Peyer's patch (tissue), 4 donors: ENCODE measurements at regions not wholly inside any gene's neighbourhood (a gene's known extent, or its start where the extent isn't known, plus 50 kb on each side); places are given as distances from the start of the nearest gene placed in this dataset.

Experiments
- DNase-seq, 3 donors: peaks; one replicate each; pipeline ENCODE4 v3.0.0-alpha.2; 2017 to 2019
- H3K27ac ChIP-seq, 4 donors: fragments of 200-600 bp; sonication (generic); one replicate each; pipeline ENCODE4 v1.5.1; 2016 to 2019
- H3K27me3 ChIP-seq, 2 donors: fragments of 200-600 bp; sonication (generic); one replicate each; pipeline ENCODE4 v1.5.1; 2019
- H3K36me3 ChIP-seq, 3 donors: fragments of 200-600 bp; sonication (generic); one replicate each; pipeline ENCODE4 v1.5.1; 2016 to 2019
- H3K4me1 ChIP-seq, 4 donors: fragments of 200-600 bp; sonication (generic); one replicate each; pipeline ENCODE4 v1.5.1; 2016 to 2019
- H3K4me3 ChIP-seq, 4 donors: fragments of 200-600 bp; sonication (generic); 1 replicate in 3 of 4; 2 replicates in 1 of 4; pipeline ENCODE4 v1.5.1; 2016 to 2019; ENCODE audit warnings: mild to moderate bottlenecking in 1 of 4
- H3K9me3 ChIP-seq, 4 donors: fragments of 200-600 bp; sonication (generic); one replicate each; pipeline ENCODE4 v1.5.1; 2016 to 2019; ENCODE audit warnings: mild to moderate bottlenecking in 1 of 4
- POLR2A ChIP-seq, 2 donors: fragments of 450-650 bp; IDR thresholded peaks; one replicate each; pipeline ENCODE4 v1.5.1; 2017; ENCODE audit warnings: antibody characterized with exemption in 2 of 2, mild to moderate bottlenecking in 2 of 2, moderate library complexity in 2 of 2
- TF ChIP-seq, protein P1 (sequence below), 6 experiments: fragments of 450-650 bp in 4 of 6; fragments of 200-600 bp in 2 of 6; sonication (generic) in 1 of 6; IDR thresholded peaks; one replicate each; pipeline ENCODE4 v1.5.1; 2017 to 2019; ENCODE audit warnings: antibody characterized with exemption in 6 of 6, mild to moderate bottlenecking in 3 of 6, moderate library complexity in 1 of 6

DNA sequence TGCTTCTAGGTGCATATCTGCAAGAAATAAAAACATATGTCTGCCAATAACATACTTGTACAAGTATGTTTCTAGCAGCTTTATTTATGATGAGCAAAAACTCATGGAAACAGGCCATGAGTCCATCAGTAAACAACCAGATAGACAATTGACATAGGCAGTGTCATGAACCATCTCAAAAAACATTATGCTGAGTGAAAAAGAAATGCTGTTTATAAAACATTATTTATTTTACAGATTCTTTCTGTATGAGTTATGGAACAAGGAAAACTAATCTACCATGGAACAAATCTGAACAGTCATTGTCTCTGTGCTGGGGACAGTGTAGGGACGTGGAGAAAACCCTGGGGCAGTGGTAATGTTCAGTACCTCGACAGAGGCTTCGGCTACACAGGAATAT, 283.9 kb downstream of the UQCRFS1 start:
- TF ChIP-seq, protein P1, sequence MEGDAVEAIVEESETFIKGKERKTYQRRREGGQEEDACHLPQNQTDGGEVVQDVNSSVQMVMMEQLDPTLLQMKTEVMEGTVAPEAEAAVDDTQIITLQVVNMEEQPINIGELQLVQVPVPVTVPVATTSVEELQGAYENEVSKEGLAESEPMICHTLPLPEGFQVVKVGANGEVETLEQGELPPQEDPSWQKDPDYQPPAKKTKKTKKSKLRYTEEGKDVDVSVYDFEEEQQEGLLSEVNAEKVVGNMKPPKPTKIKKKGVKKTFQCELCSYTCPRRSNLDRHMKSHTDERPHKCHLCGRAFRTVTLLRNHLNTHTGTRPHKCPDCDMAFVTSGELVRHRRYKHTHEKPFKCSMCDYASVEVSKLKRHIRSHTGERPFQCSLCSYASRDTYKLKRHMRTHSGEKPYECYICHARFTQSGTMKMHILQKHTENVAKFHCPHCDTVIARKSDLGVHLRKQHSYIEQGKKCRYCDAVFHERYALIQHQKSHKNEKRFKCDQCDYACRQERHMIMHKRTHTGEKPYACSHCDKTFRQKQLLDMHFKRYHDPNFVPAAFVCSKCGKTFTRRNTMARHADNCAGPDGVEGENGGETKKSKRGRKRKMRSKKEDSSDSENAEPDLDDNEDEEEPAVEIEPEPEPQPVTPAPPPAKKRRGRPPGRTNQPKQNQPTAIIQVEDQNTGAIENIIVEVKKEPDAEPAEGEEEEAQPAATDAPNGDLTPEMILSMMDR (IDR thresholded peaks at IDR 0.05) = no peak
- TF ChIP-seq POLR2A (IDR thresholded peaks at IDR 0.05) = no peak
- Histone ChIP-seq H3K4me1 (no peaks in the 10 kb centered on the region), H3K27ac (no peak overlapping the region), H3K4me3 (no peak overlapping the region), H3K9me3 (no peaks in the 10 kb centered on the region), H3K27me3 (no peaks in the 10 kb centered on the region), H3K36me3 (no peaks in the 10 kb centered on the region)
- no peak for DNase-seq

DNA sequence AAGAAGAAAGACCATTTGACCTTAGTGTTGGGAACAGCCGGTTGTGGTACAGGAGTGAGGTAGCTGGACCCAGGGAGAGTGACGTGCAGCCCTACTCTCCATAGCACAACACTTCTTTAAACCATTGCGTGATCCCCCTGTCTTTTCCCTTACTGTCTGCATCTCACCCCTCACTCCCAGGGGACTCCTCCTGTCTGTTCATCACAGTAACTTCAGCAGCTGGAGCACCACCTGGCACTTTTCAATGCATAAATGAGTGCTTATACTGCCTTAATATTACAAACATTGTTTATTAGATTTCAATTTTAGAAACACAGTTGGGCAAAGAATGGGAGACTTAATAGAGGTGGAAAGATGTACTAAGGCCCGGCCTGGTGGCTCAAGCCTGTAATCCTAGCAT, 285.5 kb downstream of the UQCRFS1 start:
- no peaks in the 10 kb centered on the region for H3K36me3 ChIP-seq
- H3K4me3 ChIP-seq = no peak overlapping the region
- no peaks in the 10 kb centered on the region for H3K27me3 ChIP-seq
- H3K9me3 ChIP-seq = no peaks in the 10 kb centered on the region
- TF ChIP-seq, protein P1 (IDR thresholded peaks at IDR 0.05) = no peak
- no peak for TF ChIP-seq POLR2A (IDR thresholded peaks at IDR 0.05)
- DNase-seq = no peak
- H3K27ac ChIP-seq = no peak overlapping the region
- no peaks in the 10 kb centered on the region for H3K4me1 ChIP-seq

DNA sequence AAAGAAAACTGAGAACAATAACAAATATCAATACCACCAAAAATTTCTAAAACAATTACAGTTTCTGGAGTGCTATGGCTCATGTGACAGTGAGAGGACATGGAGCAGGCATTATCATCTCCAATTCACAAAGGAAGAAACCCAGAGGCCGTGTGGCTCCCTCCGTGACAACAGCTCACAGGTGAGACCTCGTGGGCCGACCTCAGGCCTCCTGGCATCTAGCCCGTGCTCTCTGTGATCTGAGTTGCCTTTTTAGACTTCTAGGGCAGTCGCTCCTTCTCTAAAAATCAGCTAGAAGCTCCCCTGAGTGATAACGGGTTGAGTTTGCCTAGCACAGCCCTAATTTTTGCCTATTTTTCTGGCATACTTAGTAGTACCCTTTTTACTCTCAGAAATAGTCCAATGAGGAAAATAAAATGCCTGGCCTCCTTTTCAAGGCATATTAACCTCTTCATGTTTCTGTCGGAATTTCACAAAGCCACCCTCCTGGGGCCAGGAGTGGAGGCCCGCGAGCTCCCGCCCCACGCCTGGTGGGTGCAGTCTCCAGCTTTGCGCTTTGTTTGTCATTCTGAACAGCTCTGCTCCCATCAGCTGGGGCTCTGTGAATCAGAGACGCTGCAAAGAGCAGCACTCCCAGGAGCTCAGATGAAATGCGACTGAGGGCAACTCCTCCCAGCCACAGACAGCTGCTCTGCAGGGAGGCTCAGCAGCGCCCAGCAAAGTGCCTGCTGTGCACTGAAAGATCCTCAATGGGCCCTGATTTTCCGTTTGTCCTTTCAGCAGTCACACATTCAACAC, 292.5 kb downstream of the UQCRFS1 start:
- no peak for TF ChIP-seq POLR2A (IDR thresholded peaks at IDR 0.05)
- TF ChIP-seq, protein P1 (IDR thresholded peaks at IDR 0.05) = no peak
- Histone ChIP-seq H3K36me3 (no peaks in the 10 kb centered on the region), H3K27me3 (no peaks in the 10 kb centered on the region), H3K4me1 (no peaks in the 10 kb centered on the region), H3K4me3 (no peak overlapping the region), H3K9me3 (peaks cover 0 to 4% (median 0%) of the 10 kb centered on the region in 4 donors), H3K27ac (no peak overlapping the region)
- DNase-seq = no peak

DNA sequence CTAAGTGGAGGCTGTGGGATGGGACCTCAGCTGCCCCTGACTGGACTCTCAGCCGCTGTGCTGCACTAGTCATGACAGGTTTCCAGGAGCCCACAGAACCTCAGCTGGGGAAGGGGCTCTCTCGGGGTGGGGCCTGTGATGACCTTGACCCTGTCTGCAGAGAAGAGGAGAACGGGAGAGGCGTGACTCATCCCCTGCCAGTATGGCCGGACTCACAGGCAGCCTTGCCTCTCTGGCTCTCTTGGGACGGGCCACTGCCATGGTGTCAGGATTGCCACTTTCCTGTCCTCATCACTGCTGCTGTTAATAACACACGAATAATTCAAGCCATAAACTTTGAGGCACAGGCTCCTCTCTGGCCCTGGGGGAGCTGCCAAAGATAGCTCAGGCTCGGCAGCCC, 295.3 kb downstream of the UQCRFS1 start:
- no peaks in the 10 kb centered on the region for H3K36me3 ChIP-seq
- no peaks in the 10 kb centered on the region for H3K27me3 ChIP-seq
- peaks cover 0 to 4% (median 0%) of the 10 kb centered on the region in 4 donors for H3K9me3 ChIP-seq
- no peak for DNase-seq
- no peaks in the 10 kb centered on the region for H3K4me1 ChIP-seq
- no peak overlapping the region for H3K4me3 ChIP-seq
- no peak overlapping the region for H3K27ac ChIP-seq
- TF ChIP-seq POLR2A (IDR thresholded peaks at IDR 0.05) = no peak
- TF ChIP-seq, protein P1 (IDR thresholded peaks at IDR 0.05) = no peak

DNA sequence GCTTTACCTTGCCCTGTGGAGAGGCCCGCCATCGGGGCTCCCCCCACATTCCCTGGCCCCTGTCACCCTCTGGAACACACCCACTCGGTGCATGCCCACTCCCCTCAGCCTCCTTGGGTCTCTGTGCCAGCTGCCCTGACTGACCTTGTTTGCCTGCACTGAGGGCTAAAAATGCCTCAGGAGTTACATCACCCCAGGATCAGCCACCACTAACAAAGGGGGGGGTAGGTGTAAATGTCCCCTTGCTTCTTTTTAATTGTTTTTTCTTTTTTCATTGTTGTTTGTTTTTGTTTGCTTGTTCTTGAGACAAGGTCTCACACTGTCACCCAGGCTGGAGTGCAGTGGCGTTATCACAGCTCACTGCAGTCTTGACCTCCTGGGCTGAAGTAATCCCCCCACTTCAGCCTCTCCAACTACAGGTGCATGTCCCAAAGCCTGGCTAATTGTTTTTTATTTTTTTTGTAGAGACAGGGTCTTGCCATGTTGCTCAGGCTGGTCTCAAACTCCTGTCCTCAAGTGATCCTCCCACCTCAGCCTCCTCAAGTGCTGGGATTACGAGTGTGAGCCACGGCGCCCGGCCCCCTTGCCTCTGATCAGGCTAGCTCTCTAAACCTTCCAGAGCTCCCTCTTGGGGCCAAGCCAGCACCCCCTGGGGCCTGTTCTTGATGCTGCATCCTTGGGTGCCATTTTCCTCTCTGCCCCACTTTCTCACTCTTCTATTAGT, 297.1 kb downstream of the UQCRFS1 start:
- H3K9me3 ChIP-seq = peaks cover 0 to 4% (median 0%) of the 10 kb centered on the region in 4 donors
- no peak for DNase-seq
- H3K4me3 ChIP-seq = no peak overlapping the region
- no peak for TF ChIP-seq POLR2A (IDR thresholded peaks at IDR 0.05)
- TF ChIP-seq, protein P1 (IDR thresholded peaks at IDR 0.05) = no peak
- H3K27me3 ChIP-seq = no peaks in the 10 kb centered on the region
- no peak overlapping the region for H3K27ac ChIP-seq
- H3K36me3 ChIP-seq = no peaks in the 10 kb centered on the region
- no peaks in the 10 kb centered on the region for H3K4me1 ChIP-seq
